HG03460 (cell line): ENCODE measurements at regions not wholly inside any gene's neighbourhood (a gene's known extent, or its start where the extent isn't known, plus 50 kb on each side); places are given as distances from the start of the nearest gene placed in this dataset.
"Not testable (repeated sequence)": the region's sequence is repeated elsewhere in the genome, so short reads cannot be mapped to it uniquely, and the experiment has no call there.

Experiments used
- ATAC-seq: cut with Tn5 transposase; IDR thresholded peaks from one replicate; pipeline ENCODE4 v1.9.1; 2021; ENCODE audit not compliant: unreplicated experiment

- ATAC-seq = not testable (repeated sequence)
Observed at GRCh38 chr4:29117231-29117722, 1602.9 kb upstream of the PCDH7 start.

- ATAC-seq = no peak
Observed at GRCh38 chr4:29121586-29121985, 1598.6 kb upstream of the PCDH7 start.

DNA sequence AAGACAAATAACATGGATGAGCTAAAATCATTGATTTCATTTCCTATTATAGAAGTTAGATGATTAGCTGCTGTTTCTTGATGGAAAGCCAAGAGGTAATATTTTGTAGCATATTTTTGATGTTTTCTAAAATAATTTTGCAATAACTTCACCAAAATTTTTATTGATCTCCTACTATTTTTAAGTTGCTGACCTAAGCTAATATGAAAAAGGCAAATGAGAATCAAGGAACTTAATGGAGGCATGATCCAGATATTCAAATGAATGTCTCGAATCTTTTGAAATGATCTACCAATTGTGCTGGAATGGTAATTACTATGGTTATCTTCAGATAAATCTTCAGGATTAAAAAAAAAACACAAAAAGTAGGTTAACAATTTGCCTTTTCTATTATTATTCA is 1591.4 kb upstream of the PCDH7 start:
- no peak for ATAC-seq

DNA sequence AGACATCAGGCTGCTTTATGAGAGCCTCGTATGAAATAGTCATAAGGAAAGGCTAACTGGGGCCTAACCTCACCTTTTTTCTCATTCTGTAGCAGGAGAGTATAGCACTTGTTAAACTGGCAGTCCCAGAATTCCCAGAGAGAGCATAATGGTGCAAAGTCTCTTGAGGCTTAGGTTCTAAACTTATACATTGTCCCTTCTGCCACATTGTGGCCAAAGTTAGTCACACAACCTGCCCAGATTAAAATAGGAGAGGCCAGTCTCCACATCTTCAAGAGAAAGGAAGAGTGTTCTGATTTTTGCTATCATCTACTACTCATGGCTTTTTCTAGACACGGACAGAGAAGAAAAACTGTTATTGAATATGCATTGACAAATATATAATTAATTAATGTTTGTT is 1588.9 kb upstream of the PCDH7 start:
- no peak for ATAC-seq

- ATAC-seq = no peak
Observed at GRCh38 chr4:29142708-29143107, 1577.5 kb upstream of the PCDH7 start.

DNA sequence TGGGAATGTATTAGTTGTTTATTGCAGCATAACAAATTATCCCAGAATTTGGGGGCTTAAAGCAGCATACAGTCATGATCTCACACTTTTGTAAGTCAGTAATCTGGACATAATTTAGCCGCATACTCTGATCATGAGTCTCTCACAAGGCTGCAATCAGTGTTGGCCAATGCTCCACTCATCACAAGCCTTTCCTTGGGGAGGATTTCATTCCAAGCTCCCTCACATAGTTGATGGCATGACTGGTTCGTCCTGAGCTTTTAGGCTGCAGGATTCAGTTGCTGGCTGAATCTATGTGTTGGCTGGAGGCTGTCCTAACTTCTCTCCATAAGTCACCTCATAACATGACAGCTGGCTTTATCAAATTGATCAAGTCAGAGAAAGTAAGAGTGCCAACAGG is 1568.6 kb upstream of the PCDH7 start:
- ATAC-seq = no peak

GRCh38 chr4:29153642-29154041 is 1566.5 kb upstream of the PCDH7 start:
- ATAC-seq = no peak

GRCh38 chr4:29175291-29175690 is 1544.9 kb upstream of the PCDH7 start:
- ATAC-seq = no peak

DNA sequence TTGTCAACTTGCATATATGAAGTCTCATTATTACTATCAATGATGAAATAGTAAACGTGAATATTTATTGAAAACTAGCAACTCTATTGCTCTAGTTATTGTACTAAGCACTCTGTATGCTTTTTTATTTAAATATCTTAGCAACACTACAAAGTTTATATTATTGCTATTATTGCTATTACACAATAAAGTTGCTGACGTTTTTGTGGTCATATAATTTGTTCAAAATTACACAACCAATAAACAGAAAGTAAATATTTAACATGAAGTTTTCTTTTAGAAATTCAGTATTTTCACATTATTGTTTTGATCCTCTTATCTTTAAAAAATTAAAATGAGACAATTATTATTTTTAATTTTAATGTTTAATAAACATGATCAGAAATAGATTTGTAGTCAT is 1521.1 kb upstream of the PCDH7 start:
- no peak for ATAC-seq

DNA sequence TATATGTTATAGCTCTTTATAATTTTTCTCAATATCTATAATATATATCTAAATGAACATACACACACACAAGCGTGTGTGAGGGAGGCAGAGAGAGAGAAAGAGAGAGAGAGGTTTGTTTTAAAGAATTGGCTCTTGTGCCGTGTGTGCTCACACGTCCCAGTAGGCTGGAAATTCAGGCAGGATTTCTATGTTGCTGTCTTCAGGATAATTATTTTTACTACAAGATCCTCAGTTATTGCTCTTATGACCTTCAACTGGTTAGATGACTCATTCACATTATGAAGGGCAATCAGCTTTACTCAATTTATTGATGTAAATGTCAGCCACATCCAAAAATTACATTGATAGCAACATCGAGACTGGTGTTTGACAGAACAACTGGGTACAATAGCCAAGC is 1520.7 kb upstream of the PCDH7 start:
- no peak for ATAC-seq

- no peak for ATAC-seq
Observed at GRCh38 chr4:29213020-29213419, 1507.1 kb upstream of the PCDH7 start.

GRCh38 chr4:29220761-29221160 is 1499.4 kb upstream of the PCDH7 start:
- no peak for ATAC-seq

- no peak for ATAC-seq
Observed at GRCh38 chr4:29224911-29225310, 1495.3 kb upstream of the PCDH7 start.

DNA sequence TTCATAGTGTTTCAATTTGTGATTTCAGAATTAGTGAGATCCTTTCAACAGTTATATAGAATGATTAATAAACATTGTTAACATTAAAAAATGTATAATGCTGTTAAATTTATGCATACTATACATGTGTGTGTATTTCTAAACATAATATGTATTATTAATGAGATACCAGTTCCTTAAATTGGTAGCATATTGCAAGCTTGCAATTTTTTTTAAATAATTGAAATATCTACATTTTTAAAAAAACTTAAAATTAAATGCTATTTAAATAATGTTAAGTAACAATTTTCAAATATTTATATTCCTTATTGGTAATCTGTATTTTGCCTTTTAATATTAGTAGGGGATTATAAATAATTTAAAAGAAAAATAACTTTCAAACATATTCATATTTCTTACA is 1479.5 kb upstream of the PCDH7 start:
- ATAC-seq = no peak

- ATAC-seq = no peak
Observed at GRCh38 chr4:29243054-29243453, 1477.1 kb upstream of the PCDH7 start.

DNA sequence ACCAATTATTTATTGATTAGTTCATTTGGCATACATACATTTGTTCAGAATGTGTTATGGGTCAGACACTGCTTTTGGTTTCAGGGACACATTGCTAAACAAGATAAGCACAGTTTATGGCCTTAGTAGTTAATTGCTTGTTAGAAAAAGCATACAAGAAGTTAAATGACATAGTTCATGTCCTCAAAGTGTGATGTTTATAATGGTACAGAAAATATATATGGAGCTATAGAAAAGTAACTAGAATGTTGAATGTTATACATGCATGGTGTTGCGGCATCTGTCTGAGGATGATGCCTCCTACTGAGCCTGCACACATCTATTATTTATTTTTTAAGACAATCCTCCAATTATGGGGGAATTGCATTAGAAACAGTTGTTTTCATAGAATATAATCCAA is 1476.3 kb upstream of the PCDH7 start:
- no peak for ATAC-seq

GRCh38 chr4:29259556-29259955 is 1460.6 kb upstream of the PCDH7 start:
- no peak for ATAC-seq

- no peak for ATAC-seq
Observed at GRCh38 chr4:29262986-29263385, 1457.2 kb upstream of the PCDH7 start.

GRCh38 chr4:29276150-29276549 is 1444.0 kb upstream of the PCDH7 start:
- ATAC-seq = no peak

DNA sequence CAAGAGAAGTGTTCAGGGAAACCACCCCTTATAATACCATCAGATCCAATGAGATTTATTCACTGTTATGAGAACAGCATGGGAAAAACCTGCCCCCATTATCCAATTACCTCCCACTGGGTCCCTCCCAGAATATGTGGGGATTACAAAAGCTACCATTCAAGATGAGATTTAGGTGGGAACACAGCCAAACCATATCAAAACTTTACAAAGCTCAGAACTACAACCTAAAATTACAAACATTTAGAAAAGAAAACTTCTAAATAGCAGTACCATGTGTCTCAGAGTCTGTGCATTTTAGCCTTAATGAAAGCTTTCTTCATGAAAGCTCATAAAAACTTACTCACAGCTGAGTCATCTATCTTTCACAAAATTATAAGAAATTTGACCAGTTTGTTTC is 1442.8 kb upstream of the PCDH7 start:
- ATAC-seq = no peak

- no peak for ATAC-seq
Observed at GRCh38 chr4:29278585-29278984, 1441.6 kb upstream of the PCDH7 start.

- ATAC-seq = no peak
Observed at GRCh38 chr4:29289118-29289517, 1431.1 kb upstream of the PCDH7 start.

- no peak for ATAC-seq
Observed at GRCh38 chr4:29295280-29295679, 1424.9 kb upstream of the PCDH7 start.

GRCh38 chr4:29304595-29304994 is 1415.6 kb upstream of the PCDH7 start:
- ATAC-seq = no peak
